Esophagus muscularis mucosa (tissue), 4 donors: ENCODE measurements at regions not wholly inside any gene's neighbourhood (a gene's known extent, or its start where the extent isn't known, plus 50 kb on each side); places are given as distances from the start of the nearest gene placed in this dataset.

Source experiments
- CTCF ChIP-seq, 3 experiments: fragments of 200-600 bp in 2 of 3; fragments of 450-650 bp in 1 of 3; sonication (generic) in 2 of 3; IDR thresholded peaks; one replicate each; pipeline ENCODE4 v1.5.1; 2017 to 2019; ENCODE audit warnings: antibody characterized with exemption in 3 of 3, mild to moderate bottlenecking in 2 of 3, moderate library complexity in 1 of 3
- EP300 ChIP-seq: sonication (generic); formaldehyde crosslinking; IDR thresholded peaks from one replicate; pipeline ENCODE4 v1.6.1; 2017; ENCODE audit warnings: antibody characterized with exemption
- POLR2A ChIP-seq: fragments of 450-650 bp; IDR thresholded peaks from one replicate; pipeline ENCODE4 v1.6.1; 2017; ENCODE audit warnings: antibody characterized with exemption, moderate library complexity, mild to moderate bottlenecking, low read depth

- TF ChIP-seq CTCF (IDR thresholded peaks at IDR 0.05) = no peak
- no peak for TF ChIP-seq POLR2A
- TF ChIP-seq EP300 = no peak
Measured at GRCh38 chr20:47448429-47448828, 53.3 kb upstream of the NCOA3 start.
